Glutamatergic neuron (in vitro differentiated cells): ENCODE measurements at regions not wholly inside any gene's neighbourhood (a gene's known extent, or its start where the extent isn't known, plus 50 kb on each side); places are given as distances from the start of the nearest gene placed in this dataset.

ENCODE experiments used
- DNase-seq: peaks from one replicate; pipeline ENCODE4 v3.0.0; 2022
- H3K27ac Mint-ChIP-seq: one replicate; pipeline ENCODE4 v1.8.0; 2020; ENCODE audit warnings: mild to moderate bottlenecking, mixed read lengths, inconsistent platforms; ENCODE audit not compliant: unreplicated experiment
- H3K27me3 Mint-ChIP-seq: one replicate; pipeline ENCODE4 v1.8.0; 2020; ENCODE audit warnings: mild to moderate bottlenecking, moderate library complexity, mixed read lengths, inconsistent platforms; ENCODE audit not compliant: unreplicated experiment
- H3K36me3 Mint-ChIP-seq: one replicate; pipeline ENCODE4 v1.8.0; 2020; ENCODE audit warnings: mild to moderate bottlenecking, mixed read lengths, inconsistent platforms; ENCODE audit not compliant: unreplicated experiment
- H3K4me1 Mint-ChIP-seq: one replicate; pipeline ENCODE4 v1.8.0; 2020; ENCODE audit warnings: mild to moderate bottlenecking, low read depth, mixed read lengths, inconsistent platforms; ENCODE audit not compliant: unreplicated experiment
- H3K4me3 Mint-ChIP-seq: one replicate; pipeline ENCODE4 v1.8.0; 2020; ENCODE audit warnings: mild to moderate bottlenecking, mixed read lengths, inconsistent platforms; ENCODE audit not compliant: unreplicated experiment
- H3K9me3 Mint-ChIP-seq: one replicate; pipeline ENCODE4 v1.8.0; 2020; ENCODE audit warnings: mild to moderate bottlenecking, moderate library complexity, mixed read lengths, inconsistent platforms; ENCODE audit not compliant: unreplicated experiment
- TF ChIP-seq, protein P1 (sequence below): fragments of 200-600 bp; sonication (generic); IDR thresholded peaks from one replicate; pipeline ENCODE4 v1.5.0; 2021; ENCODE audit not compliant: partially characterized antibody, unreplicated experiment

DNA sequence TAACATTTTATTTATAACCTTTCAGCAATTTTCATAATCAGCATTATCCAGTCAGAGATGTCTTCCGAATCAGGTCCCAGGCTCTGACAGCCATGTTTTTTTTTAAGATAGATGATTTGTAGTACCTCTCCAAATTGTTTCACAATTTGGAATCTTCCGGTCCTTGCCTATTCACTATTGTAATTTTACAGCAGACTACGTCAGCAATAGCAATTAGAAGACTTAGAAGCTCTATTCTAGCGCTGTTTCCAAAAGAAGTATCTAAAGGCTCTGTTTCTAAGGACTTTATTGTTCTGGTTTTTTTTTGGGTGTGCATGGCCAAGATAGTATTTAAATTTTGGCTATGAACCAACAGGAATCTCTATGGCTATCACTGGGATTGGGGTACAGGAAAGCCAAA, 94.6 kb upstream of the PELI1 start:
- TF ChIP-seq, protein P1, sequence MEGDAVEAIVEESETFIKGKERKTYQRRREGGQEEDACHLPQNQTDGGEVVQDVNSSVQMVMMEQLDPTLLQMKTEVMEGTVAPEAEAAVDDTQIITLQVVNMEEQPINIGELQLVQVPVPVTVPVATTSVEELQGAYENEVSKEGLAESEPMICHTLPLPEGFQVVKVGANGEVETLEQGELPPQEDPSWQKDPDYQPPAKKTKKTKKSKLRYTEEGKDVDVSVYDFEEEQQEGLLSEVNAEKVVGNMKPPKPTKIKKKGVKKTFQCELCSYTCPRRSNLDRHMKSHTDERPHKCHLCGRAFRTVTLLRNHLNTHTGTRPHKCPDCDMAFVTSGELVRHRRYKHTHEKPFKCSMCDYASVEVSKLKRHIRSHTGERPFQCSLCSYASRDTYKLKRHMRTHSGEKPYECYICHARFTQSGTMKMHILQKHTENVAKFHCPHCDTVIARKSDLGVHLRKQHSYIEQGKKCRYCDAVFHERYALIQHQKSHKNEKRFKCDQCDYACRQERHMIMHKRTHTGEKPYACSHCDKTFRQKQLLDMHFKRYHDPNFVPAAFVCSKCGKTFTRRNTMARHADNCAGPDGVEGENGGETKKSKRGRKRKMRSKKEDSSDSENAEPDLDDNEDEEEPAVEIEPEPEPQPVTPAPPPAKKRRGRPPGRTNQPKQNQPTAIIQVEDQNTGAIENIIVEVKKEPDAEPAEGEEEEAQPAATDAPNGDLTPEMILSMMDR: no peak
- no peak for DNase-seq
- peaks cover 2% of the 10 kb centered on the region for H3K27me3 Mint-ChIP-seq
- H3K4me1 Mint-ChIP-seq: no peaks in the 10 kb centered on the region
- H3K27ac Mint-ChIP-seq: no peak overlapping the region
- no peaks in the 10 kb centered on the region for H3K9me3 Mint-ChIP-seq
- no peak overlapping the region for H3K4me3 Mint-ChIP-seq
- H3K36me3 Mint-ChIP-seq: no peaks in the 10 kb centered on the region

DNA sequence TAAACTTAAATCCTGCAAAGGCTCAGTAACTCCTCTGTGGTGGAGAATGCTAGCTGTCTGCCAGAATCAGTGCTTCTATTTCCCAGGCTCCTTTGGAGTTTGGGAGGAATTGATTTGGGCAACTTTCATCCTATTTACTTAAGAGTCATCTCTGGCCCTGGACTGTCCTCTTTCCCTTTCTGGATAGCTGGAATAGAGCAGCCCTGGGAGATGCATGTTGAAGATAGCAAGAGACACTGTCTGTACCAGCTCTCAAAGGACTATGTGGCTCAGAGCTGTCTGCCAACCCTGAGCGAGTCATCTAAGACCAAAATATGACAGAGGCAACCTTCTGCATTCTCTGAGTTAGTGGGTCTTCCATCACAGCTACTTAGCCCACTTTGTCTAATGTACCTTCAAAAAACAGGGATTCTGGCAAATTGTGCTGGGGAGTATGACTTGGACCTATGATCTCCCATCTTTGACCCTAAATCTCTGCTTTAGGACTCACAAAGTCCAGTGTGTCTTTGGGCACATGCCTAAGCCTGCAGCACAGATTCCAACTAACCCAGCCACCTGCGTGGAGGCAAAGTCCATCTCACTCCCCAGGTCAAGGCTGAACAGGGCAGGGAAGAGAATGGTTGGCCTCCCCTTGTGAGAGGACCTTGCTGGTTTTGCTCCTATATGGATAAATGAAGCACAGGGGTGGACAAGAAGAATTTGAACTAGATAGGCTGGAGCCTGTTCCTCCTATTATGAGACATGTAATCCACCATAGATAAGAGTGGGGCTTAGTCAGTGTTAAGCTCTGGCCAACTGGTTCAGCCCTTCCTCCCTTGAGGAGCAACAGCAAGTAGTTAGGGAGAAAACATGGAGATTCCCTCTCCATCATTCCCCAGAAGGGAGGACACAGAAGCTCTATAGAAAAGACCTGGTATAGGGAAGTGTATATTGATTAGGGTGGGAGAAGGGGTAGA, 99.1 kb upstream of the PELI1 start:
- peaks cover 1% of the 10 kb centered on the region for H3K9me3 Mint-ChIP-seq
- peaks cover 2% of the 10 kb centered on the region for H3K27me3 Mint-ChIP-seq
- no peak overlapping the region for H3K27ac Mint-ChIP-seq
- TF ChIP-seq, protein P1: no peak
- peaks cover 3% of the 10 kb centered on the region for H3K36me3 Mint-ChIP-seq
- H3K4me3 Mint-ChIP-seq: no peak overlapping the region
- DNase-seq: no peak
- no peaks in the 10 kb centered on the region for H3K4me1 Mint-ChIP-seq

- peaks cover 2% of the 10 kb centered on the region for H3K27me3 Mint-ChIP-seq
- peaks cover 4% of the 10 kb centered on the region for H3K36me3 Mint-ChIP-seq
- H3K27ac Mint-ChIP-seq: no peak overlapping the region
- DNase-seq: no peak
- H3K9me3 Mint-ChIP-seq: peaks cover 2% of the 10 kb centered on the region
- TF ChIP-seq, protein P1: no peak
- H3K4me1 Mint-ChIP-seq: no peaks in the 10 kb centered on the region
- no peak overlapping the region for H3K4me3 Mint-ChIP-seq
These were observed 99.8 kb upstream of the PELI1 start for GRCh38 chr2:64244037-64244416.

GRCh38 chr2:64245631-64246030, 101.4 kb upstream of the PELI1 start:
- H3K36me3 Mint-ChIP-seq: peaks cover 4% of the 10 kb centered on the region
- H3K27ac Mint-ChIP-seq: no peak overlapping the region
- TF ChIP-seq, protein P1: no peak
- H3K4me1 Mint-ChIP-seq: no peaks in the 10 kb centered on the region
- H3K27me3 Mint-ChIP-seq: peaks cover 5% of the 10 kb centered on the region
- DNase-seq: no peak
- H3K9me3 Mint-ChIP-seq: peaks cover 3% of the 10 kb centered on the region
- no peak overlapping the region for H3K4me3 Mint-ChIP-seq

- Mint-ChIP-seq H3K4me3 (no peak overlapping the region), H3K27ac (no peak overlapping the region), H3K4me1 (no peaks in the 10 kb centered on the region), H3K9me3 (peaks cover 3% of the 10 kb centered on the region), H3K36me3 (peaks cover 4% of the 10 kb centered on the region), H3K27me3 (peaks cover 3% of the 10 kb centered on the region)
- TF ChIP-seq, protein P1: no peak
- no peak for DNase-seq
These were observed 102.7 kb upstream of the PELI1 start for GRCh38 chr2:64246962-64247361.
